ENCODE measurements at regions not wholly inside any gene's neighbourhood (a gene's known extent, or its start where the extent isn't known, plus 50 kb on each side); places are given as distances from the start of the nearest gene placed in this dataset.

- TF ChIP-seq CTCF (IDR thresholded peaks at IDR 0.05; ENCODE audit: low read length, missing control alignments), result no peak
- DNase-seq (ENCODE audit: low read depth), result no peak
- no peak overlapping the region for H3K4me3 ChIP-seq (replicated peaks; ENCODE audit: low read depth, low read length)
These were observed 237.0 kb downstream of the PTPRU start for GRCh38 chr1:29473161-29473855.

DNA sequence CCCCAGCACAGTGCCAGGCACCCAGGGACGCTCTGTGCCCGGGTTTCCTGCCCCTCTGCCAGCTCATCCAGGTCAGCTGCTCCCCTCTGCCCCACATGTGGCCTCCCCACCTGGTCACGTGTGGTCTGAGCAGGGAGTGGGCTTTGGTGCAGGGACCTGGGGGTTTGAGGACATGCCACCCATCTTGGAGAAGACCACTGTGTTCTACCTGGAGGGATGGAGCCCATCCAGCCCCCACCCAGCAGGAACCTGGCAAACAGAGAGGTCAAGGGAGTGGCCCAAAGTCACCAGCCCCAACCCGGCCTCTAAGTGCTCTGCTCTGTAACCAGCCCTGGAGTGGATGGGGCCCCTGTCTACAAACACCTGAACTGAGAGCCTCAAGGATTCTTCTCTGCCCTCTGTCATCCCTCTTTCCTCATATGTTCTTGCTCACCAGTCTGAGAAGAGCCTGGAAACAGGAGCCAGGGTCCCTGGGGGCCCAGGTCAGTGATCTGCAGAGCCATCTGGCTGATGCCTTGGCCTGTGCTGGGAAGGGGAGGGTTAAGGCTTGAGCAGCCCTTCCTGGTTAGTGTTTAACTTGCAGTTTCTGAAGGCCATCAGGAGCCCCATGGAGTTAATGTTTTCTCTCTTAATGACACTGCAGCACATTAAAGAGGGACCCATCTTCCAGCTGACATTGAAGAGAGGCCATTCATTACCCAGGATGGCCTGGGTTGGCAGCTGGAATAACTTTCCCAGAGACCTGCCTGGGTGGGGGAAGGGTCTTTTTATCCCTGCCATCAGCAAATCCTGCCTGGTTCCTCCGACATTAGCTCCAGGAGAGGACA is 235.4 kb downstream of the PTPRU start:
- TF ChIP-seq CTCF (IDR thresholded peaks at IDR 0.05; ENCODE audit: low read length, missing control alignments), result no peak
- H3K4me3 ChIP-seq (replicated peaks; ENCODE audit: low read depth, low read length), result no peak overlapping the region
- no peak for DNase-seq (ENCODE audit: low read depth)

DNA sequence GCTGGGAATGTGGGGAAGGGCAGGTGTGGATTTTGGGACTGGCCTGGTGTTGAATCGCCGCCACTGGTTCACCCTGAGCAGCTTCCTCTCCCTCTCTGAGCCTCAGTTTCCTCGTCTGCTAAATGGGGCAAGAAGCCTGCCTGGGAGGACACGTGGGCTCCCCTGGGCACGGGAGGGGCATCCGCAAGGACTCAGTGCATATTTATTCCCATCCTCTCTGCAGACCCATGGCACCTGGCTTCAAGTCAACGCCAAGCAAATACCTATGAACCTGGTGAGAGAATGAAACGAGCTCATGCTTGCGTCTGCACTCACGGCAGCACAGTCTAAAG is 234.4 kb downstream of the PTPRU start:
- no peak overlapping the region for H3K4me3 ChIP-seq (replicated peaks; ENCODE audit: low read depth, low read length)
- no peak for TF ChIP-seq CTCF (IDR thresholded peaks at IDR 0.05; ENCODE audit: low read length, missing control alignments)
- DNase-seq (ENCODE audit: low read depth), result no peak

DNA sequence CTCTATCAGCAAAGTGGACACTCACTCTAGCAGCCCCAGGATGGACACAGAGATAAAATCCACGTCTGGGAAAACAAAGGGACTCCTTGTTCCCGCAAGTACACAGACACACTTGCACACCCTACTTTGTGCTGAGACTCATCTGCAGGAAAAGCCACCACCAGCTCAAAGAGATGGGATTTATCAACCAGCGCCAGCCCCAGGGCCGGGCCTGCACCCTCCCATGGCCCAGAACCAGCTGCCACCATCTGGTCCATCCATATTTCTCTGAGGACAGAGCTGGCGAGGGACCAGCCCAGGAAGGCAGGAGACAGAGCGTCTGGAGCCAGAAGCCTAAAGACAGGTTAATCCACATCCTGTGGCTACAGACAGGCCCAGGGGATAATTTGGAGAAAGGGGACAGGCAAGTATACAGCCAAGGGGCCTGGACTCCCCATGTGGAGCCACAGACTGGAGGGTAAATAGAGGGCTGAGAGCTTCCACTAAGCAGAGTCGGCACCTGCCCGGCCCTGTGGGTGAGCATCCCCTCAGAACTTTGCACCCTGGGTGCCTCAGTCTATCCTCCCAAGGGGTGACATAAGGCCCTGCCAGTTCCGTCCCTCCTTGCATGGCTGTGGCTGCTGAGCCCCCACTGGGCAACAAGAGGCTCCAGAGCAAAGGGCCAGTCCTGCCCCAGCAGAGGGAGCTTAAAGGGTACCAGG is 233.9 kb downstream of the PTPRU start:
- H3K4me3 ChIP-seq (replicated peaks; ENCODE audit: low read depth, low read length), result no peak overlapping the region
- no peak for DNase-seq (ENCODE audit: low read depth)
- no peak for TF ChIP-seq CTCF (IDR thresholded peaks at IDR 0.05; ENCODE audit: low read length, missing control alignments)

DNA sequence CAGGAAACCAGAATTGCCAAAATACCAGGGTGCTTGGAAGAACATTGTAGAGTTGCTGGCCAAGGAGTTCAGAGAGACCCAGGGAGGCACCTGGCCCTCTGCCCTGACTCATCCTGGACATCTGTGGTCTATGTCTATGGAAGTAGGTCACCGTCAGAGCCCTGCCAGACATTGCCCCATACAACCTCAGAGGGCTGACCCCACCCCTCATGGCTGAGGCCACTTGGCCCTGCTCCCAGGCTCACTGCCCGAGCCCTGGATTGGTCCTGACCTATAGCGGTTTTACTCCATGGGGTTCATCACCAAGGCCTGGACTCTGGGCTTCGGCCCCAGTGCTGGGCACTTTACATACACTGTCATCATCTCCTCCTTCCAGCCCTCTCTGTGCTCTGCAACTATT is 233.1 kb downstream of the PTPRU start:
- DNase-seq (ENCODE audit: low read depth), result no peak
- no peak overlapping the region for H3K4me3 ChIP-seq (replicated peaks; ENCODE audit: low read depth, low read length)
- TF ChIP-seq CTCF (IDR thresholded peaks at IDR 0.05; ENCODE audit: low read length, missing control alignments), result no peak

GRCh38 chr1:29467989-29468900 is 231.9 kb downstream of the PTPRU start:
- H3K4me3 ChIP-seq (replicated peaks; ENCODE audit: low read depth, low read length), result no peak overlapping the region
- DNase-seq (ENCODE audit: low read depth), result no peak
- TF ChIP-seq CTCF (IDR thresholded peaks at IDR 0.05; ENCODE audit: low read length, missing control alignments), result no peak

Data from fibroblast of pulmonary artery (primary cell).